Activated naive CD4-positive, alpha-beta T cell treated with anti-CD3 and anti-CD28 coated beads, Interleukin-2, amount 50 U/mL, for 24 hours (primary cell): ENCODE measurements at regions not wholly inside any gene's neighbourhood (a gene's known extent, or its start where the extent isn't known, plus 50 kb on each side); places are given as distances from the start of the nearest gene placed in this dataset.

Experiments used
- H3K27ac Mint-ChIP-seq: one replicate; pipeline ENCODE4 v1.8.0; 2021; ENCODE audit warnings: mild to moderate bottlenecking, mixed read lengths
- H3K27me3 Mint-ChIP-seq: one replicate; pipeline ENCODE4 v1.8.0; 2021; ENCODE audit warnings: mixed read lengths
- H3K36me3 Mint-ChIP-seq: one replicate; pipeline ENCODE4 v1.8.0; 2021; ENCODE audit warnings: mixed read lengths
- H3K4me1 Mint-ChIP-seq: one replicate; pipeline ENCODE4 v1.8.0; 2021; ENCODE audit warnings: mixed read lengths
- H3K4me3 Mint-ChIP-seq: one replicate; pipeline ENCODE4 v1.8.0; 2021; ENCODE audit warnings: mild to moderate bottlenecking, mixed read lengths
- H3K9me3 Mint-ChIP-seq: one replicate; pipeline ENCODE4 v1.8.0; 2021; ENCODE audit warnings: mixed read lengths

DNA sequence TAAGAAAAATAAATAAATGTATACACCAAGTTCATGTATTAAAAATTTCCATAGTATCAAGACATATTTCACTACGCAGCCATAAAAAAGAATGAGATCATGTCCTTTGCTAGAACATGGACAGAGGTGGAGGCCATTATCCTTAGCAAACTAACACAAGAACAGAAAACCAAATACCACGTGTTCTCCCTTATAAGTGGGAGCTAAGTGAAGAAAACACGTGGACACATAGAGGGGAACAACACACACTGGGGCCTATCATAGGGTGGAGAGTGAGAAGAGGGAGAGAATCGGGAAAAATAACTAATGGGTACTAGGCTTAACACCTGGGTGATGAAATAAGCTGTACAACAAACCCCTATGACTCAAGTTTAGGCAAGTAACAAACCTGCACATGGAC lies 552.4 kb upstream of the PBX1 start:
- Mint-ChIP-seq H3K9me3 (peaks cover 32% of the 10 kb centered on the region), H3K4me1 (no peaks in the 10 kb centered on the region), H3K4me3 (no peak overlapping the region), H3K36me3 (peaks cover 2% of the 10 kb centered on the region), H3K27ac (no peak overlapping the region), H3K27me3 (no peaks in the 10 kb centered on the region)

DNA sequence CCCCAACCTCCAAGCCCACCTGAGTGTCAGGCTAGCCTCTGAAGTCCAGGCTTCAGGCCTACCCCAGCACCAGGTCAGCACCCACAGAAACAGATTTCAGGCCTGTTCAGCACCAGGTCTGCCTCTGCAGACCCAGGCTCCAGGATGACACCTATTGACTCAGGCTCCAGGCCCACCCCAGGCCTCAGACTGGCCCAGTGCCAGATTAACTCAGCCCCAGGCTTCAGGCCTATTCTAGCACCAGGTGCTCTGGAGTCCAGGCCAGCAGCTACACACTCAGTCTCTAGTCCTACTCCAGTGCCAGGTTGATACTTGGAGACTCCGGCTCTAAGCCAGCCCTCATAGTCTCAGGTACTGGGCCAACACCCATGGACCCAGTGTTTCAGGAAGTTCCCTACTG lies 541.7 kb upstream of the PBX1 start:
- H3K27ac Mint-ChIP-seq, result no peak overlapping the region
- no peaks in the 10 kb centered on the region for H3K27me3 Mint-ChIP-seq
- peaks cover 14% of the 10 kb centered on the region for H3K9me3 Mint-ChIP-seq
- no peak overlapping the region for H3K4me3 Mint-ChIP-seq
- no peaks in the 10 kb centered on the region for H3K4me1 Mint-ChIP-seq
- peaks cover 2% of the 10 kb centered on the region for H3K36me3 Mint-ChIP-seq

DNA sequence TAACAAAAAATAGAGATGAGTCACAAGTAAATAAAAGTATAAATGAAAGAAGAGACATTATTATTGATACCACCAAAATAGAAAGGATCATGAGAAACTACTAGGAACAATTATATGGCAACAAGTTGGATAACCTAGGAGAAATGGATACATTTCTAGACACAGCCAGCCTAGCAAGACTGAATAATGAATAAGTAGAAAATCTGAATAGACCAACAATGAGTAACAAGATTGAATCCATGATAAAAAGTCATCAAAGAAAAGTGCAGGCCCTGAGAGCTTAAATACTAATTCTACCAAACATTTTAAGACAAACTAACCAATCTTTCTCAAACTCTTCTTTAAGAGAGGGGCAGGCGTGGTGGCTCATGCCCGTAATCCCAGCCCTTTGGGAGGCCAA lies 538.6 kb upstream of the PBX1 start:
- Mint-ChIP-seq H3K36me3 (peaks cover 2% of the 10 kb centered on the region), H3K4me1 (no peaks in the 10 kb centered on the region), H3K4me3 (no peak overlapping the region), H3K9me3 (peaks cover 15% of the 10 kb centered on the region), H3K27me3 (no peaks in the 10 kb centered on the region), H3K27ac (no peak overlapping the region)

DNA sequence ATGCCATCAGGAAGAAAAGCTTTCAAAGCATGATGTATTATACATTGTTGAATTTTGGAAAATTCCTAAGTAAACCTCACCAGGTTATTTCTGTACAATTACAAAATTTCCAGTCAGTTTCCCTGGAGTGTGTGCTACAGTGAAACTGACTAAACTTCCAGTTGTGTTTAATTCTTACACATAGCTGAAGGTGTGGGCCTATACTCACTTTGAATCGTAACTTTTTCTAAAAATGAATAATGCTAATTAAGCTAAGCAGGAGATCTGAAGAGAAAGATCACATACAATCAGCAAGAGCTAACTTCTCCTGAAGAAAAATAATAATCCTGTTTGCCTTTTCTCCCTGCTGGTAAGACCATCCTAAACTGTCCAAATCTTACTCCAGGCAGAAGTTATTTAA lies 537.2 kb upstream of the PBX1 start:
- Mint-ChIP-seq H3K27ac (no peak overlapping the region), H3K4me1 (no peaks in the 10 kb centered on the region), H3K27me3 (no peaks in the 10 kb centered on the region), H3K9me3 (peaks cover 24% of the 10 kb centered on the region), H3K4me3 (no peak overlapping the region), H3K36me3 (peaks cover 2% of the 10 kb centered on the region)

DNA sequence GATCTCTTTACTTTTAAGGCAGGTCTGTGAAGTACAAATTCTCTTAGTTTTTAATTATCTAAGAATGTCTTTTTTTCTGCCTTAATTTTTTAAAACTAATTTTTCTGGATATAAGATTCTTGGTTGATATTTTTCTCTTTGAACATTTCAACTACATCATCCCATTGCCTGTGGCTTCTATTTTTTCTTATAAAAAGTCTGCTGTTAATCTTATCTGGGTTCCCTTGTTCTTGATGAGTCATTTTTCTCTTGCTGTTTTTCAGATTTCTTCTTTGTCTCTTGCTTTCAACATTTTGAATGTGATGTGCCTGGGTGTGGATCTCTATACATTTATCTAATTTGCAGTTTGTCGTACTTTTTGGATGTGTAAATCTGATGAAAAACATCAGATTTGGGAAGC lies 525.2 kb upstream of the PBX1 start:
- Mint-ChIP-seq H3K4me3 (no peak overlapping the region), H3K27ac (no peak overlapping the region), H3K36me3 (no peaks in the 10 kb centered on the region), H3K9me3 (peaks cover 12% of the 10 kb centered on the region), H3K4me1 (no peaks in the 10 kb centered on the region), H3K27me3 (no peaks in the 10 kb centered on the region)

DNA sequence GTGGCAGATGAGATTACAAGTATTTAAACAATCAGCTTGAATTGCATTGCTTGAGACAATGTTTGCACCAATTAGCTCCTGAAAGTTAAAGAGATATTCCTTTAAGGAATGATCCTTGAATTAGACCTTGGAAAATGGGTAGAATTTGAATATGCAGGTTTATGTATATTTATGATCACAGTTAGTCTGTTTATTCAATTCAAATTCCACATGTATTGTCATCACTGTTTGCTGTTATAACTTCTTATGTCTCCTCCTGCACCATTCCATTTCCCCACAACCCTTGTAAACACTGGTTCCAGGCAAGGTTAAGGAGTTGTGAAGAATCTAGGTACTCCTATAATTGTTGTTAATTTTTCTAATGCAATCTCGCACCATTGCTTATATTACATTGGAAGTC lies 518.2 kb upstream of the PBX1 start:
- Mint-ChIP-seq H3K9me3 (peaks cover 5% of the 10 kb centered on the region), H3K27me3 (no peaks in the 10 kb centered on the region), H3K36me3 (no peaks in the 10 kb centered on the region), H3K4me1 (no peaks in the 10 kb centered on the region), H3K27ac (no peak overlapping the region), H3K4me3 (no peak overlapping the region)

DNA sequence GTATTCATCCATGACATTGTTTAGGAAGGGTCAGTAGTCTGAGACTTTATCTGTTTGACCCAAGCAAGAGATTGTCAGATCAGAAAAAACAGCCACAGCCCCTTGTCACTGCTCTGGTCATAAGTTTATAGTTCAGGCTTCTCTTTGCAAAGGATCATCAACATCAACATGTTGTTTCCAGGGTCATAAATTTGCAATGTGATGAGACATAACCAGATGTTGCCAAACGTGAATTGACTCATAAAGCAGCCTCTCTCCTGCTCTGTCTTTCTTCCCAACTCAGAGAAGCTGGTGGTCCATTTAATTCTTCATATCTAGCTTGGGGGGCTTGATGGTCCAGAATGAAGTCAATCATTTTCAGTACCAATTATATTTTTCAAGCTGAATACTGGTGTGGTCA lies 507.2 kb upstream of the PBX1 start:
- Mint-ChIP-seq H3K4me3 (no peak overlapping the region), H3K27me3 (no peaks in the 10 kb centered on the region), H3K9me3 (peaks cover 8% of the 10 kb centered on the region), H3K36me3 (no peaks in the 10 kb centered on the region), H3K27ac (no peak overlapping the region), H3K4me1 (no peaks in the 10 kb centered on the region)

DNA sequence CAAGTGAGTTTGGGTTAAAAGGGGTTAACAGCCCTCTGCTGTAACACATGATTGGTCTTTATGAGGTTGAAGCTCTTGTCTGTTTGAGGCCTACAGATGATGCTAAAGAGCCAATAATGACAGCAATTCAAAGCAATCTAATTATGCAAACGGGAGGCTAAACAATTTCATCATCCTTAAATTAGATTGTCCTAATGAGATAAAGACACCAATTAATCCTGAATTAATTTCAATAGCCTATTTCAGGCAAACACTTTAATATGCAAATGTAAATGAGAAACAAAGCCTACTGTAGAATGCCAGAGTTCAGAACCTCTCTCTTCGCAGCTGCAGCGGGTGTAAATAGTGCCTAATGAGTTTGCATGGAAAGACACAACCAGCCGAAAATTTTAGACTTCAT lies 504.7 kb upstream of the PBX1 start:
- H3K9me3 Mint-ChIP-seq, result peaks cover 8% of the 10 kb centered on the region
- H3K4me1 Mint-ChIP-seq, result no peaks in the 10 kb centered on the region
- H3K36me3 Mint-ChIP-seq, result no peaks in the 10 kb centered on the region

DNA sequence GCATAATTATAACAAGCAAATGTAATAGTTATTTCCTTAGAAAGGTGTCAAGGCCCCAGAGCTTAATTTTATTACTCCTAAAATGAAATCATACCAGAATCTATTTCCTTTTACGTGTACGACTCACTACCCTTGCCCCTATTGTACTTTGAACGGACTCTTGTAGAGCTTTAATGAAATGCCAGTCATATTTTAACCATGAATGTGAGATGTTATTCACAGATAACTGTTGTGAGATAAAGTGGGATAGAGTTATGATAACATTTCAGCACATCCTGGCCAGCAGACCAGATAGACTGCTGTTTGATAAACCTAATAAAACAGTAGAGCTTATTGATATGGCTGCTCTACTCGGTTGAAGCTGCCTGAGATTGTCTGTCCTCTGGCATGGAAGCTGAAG lies 500.8 kb upstream of the PBX1 start:
- H3K4me1 Mint-ChIP-seq, result no peaks in the 10 kb centered on the region
- H3K4me3 Mint-ChIP-seq, result no peak overlapping the region

More for the DNA sequence above, 504.7 kb upstream of the PBX1 start:
- H3K27ac Mint-ChIP-seq, result no peak overlapping the region
- H3K27me3 Mint-ChIP-seq, result no peaks in the 10 kb centered on the region
- H3K4me3 Mint-ChIP-seq, result no peak overlapping the region

DNA sequence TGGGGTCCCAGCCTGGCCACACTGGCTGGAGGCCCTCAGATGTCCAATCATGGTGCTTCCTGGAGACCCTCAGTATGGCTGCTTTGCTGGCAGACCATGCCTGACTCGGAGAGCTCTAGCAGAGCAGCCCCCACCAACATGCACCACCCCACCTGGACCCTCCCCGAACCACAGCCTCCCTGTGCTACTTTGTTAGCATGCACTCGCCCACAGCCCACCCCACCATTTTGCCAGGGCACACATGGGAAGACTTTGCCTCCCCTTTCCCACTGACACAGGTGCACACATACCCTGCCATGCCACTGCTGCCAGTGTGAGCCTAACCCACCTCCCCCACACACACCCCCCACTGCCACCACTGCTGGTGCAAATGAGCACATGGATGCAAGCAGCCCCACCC lies 497.5 kb upstream of the PBX1 start:
- H3K27me3 Mint-ChIP-seq, result no peaks in the 10 kb centered on the region
- H3K4me3 Mint-ChIP-seq, result no peak overlapping the region
- no peaks in the 10 kb centered on the region for H3K36me3 Mint-ChIP-seq
- H3K27ac Mint-ChIP-seq, result no peak overlapping the region
- no peaks in the 10 kb centered on the region for H3K4me1 Mint-ChIP-seq
- H3K9me3 Mint-ChIP-seq, result peaks cover 6% of the 10 kb centered on the region

More for the DNA sequence above, 500.8 kb upstream of the PBX1 start:
- H3K27ac Mint-ChIP-seq, result no peak overlapping the region
- no peaks in the 10 kb centered on the region for H3K36me3 Mint-ChIP-seq
- H3K9me3 Mint-ChIP-seq, result peaks cover 14% of the 10 kb centered on the region
- H3K27me3 Mint-ChIP-seq, result no peaks in the 10 kb centered on the region

DNA sequence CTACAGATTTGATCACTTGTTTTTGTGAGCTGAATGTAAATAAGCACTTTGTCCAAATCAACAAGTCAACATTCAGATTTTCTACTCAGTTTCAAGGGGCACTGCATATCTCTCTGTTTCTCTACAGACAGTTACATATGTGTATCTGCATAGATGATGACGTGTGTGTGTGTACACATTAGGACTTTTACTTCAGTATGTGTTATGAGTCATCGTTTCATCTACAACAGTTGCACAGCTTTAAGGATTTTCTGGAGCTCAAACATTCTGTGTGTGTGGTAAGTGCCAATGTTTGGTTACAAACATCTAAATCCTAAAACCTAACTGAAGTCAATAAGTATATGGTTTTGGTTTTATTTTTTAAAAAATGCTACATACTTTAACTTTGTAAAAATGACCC lies 494.5 kb upstream of the PBX1 start:
- no peak overlapping the region for H3K4me3 Mint-ChIP-seq
- no peaks in the 10 kb centered on the region for H3K36me3 Mint-ChIP-seq

DNA sequence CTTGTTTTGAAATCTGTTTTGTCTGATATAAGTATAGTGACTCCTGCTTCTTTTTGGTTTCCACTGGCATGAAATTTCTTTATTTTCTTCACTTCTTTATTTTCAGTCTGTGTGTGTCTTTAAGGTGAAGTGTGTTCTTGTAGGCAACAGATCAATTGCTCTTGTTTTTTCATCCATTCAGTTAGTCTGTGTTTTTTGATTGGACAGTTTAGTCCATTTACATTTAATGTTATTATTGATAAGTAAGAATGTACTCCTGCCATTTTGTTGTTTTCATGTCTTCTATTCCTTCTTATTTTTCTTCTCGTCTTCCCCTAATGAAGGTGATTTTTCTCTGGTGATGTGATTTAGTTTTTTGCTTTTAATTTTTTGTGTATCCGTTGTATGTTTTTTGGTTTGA lies 487.7 kb upstream of the PBX1 start:
- Mint-ChIP-seq H3K36me3 (peaks cover 1% of the 10 kb centered on the region), H3K27ac (no peak overlapping the region), H3K27me3 (no peaks in the 10 kb centered on the region), H3K9me3 (peaks cover 44% of the 10 kb centered on the region), H3K4me3 (no peak overlapping the region), H3K4me1 (no peaks in the 10 kb centered on the region)

More for the DNA sequence above, 494.5 kb upstream of the PBX1 start:
- Mint-ChIP-seq H3K27ac (no peak overlapping the region), H3K27me3 (no peaks in the 10 kb centered on the region), H3K4me1 (no peaks in the 10 kb centered on the region), H3K9me3 (peaks cover 16% of the 10 kb centered on the region)

DNA sequence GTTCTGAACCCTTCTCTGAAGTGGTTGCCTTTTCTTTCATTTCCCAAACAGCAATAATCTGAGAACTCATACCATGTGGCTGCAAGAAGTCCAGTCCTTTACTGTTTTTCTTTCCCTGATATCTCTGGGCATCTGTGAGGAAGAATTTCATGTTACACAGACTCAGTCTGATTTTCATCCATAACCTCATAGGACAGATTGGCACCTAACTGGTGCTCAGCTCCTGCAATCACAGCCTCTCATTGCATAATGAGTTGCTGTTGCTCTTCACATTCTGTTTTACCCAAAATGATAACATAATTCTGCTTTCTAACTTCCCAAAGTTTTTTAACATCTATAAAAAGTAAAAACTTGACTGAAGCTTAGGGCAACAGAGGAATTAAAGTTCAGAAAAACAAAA lies 472.2 kb upstream of the PBX1 start:
- H3K36me3 Mint-ChIP-seq, result no peaks in the 10 kb centered on the region
- no peaks in the 10 kb centered on the region for H3K27me3 Mint-ChIP-seq
- peaks cover 23% of the 10 kb centered on the region for H3K9me3 Mint-ChIP-seq
- H3K4me1 Mint-ChIP-seq, result no peaks in the 10 kb centered on the region
- H3K4me3 Mint-ChIP-seq, result no peak overlapping the region
- H3K27ac Mint-ChIP-seq, result no peak overlapping the region

DNA sequence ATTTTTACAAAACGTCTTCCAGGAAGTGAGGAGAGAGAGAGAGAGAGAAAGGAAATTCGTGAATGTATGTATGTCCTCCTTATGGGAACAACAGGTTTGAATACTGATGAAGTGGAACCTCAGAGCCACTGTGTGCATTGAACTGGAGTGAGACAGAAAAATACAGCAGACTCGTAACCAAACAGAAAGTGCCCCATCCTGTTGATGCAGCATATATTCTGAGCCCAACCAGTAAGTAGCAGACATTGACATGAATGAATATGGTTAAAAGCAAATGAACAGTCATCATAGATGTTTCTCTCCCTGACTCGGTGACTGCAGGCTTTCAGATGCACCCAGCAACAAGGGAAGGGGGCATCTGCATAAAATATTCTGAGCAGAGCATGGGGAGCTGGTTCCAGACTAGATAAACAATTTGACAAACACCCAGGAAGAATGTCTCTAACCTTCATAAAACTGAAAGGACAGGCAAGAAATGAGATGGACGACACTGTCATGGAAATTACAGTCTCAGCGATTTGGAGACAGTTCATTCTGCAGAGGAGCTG lies 471.0 kb upstream of the PBX1 start:
- Mint-ChIP-seq H3K4me3 (no peak overlapping the region), H3K27ac (no peak overlapping the region), H3K9me3 (peaks cover 23% of the 10 kb centered on the region)

DNA sequence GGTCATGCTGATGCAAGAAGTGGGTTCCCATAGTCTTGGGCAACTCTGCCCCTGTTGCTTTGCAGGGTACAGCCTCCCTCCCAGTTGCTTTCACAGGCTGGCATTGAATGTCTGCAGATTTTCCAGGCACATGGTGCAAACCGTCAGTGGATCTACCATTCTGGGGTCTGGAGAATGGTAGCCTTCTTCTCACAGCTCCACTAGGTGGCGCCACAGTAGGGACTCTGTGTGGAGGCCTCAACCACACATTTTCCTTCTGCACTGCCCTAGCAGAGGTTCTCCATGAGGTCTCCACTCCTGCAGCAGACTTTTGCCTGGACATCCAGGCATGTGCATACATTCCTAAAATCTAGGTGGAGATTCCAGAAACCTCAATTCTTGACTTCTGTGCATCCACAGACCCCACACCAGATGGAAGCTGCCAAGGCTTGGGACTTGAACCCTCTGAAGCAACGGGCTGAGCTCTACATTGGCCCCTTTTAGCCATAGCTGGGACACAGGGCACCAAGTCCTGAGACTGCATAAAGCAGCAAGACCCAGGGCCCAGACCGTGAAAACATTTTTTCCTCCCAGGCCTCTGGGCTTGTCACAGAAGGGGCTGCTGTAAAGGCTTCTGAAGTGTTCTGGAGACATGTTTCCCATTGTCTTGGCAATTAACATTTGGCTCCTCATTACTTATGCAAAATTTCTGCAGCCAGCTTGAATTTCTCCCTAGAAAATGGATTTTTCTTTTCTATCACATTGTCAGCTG lies 466.2 kb upstream of the PBX1 start:
- Mint-ChIP-seq H3K4me1 (no peaks in the 10 kb centered on the region), H3K4me3 (no peak overlapping the region), H3K9me3 (peaks cover 19% of the 10 kb centered on the region), H3K36me3 (no peaks in the 10 kb centered on the region), H3K27me3 (no peaks in the 10 kb centered on the region), H3K27ac (no peak overlapping the region)

More for the DNA sequence above, 471.0 kb upstream of the PBX1 start:
- no peaks in the 10 kb centered on the region for H3K27me3 Mint-ChIP-seq
- no peaks in the 10 kb centered on the region for H3K36me3 Mint-ChIP-seq
- H3K4me1 Mint-ChIP-seq, result no peaks in the 10 kb centered on the region

DNA sequence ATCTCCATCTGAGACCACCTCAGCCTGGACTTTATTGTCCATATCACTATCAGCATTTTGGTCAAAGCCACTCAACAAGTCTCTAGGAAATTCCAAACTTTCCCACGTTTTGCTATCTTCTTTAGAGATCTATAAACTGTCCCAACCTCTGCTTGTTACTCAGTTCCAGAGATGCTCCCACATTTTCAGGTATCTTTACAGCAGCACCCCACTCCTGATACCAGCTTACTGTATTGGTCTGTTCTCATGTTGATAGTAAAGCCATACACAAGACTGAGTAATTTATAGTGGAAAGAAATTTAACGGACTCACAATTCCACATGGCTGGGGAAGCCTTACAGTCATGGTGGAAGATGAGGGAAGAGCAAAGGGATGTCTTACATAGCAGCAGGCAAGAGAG lies 465.4 kb upstream of the PBX1 start:
- Mint-ChIP-seq H3K27me3 (no peaks in the 10 kb centered on the region), H3K9me3 (peaks cover 12% of the 10 kb centered on the region), H3K4me1 (no peaks in the 10 kb centered on the region), H3K4me3 (no peak overlapping the region), H3K27ac (no peak overlapping the region), H3K36me3 (no peaks in the 10 kb centered on the region)

DNA sequence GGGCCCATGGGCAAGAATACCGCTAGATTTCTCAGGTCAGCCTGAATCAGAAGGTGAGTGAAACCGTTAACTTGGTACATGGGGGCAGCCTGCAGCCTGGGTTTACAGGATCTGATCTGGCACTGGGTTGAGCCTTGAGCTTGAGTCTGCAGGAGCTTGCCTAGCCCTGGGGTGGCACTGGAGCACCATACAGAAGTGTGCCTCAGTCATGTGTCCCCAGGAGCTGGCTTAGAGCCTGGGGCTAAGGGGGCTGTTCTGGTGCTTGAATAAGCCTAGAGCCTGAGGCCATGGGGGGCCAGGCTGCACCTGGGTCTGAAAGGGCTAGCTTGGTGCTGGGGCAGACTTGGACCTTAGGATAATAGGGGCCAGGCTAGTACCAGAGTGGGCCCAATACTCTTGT lies 457.2 kb upstream of the PBX1 start:
- Mint-ChIP-seq H3K4me3 (no peak overlapping the region), H3K9me3 (peaks cover 7% of the 10 kb centered on the region), H3K4me1 (no peaks in the 10 kb centered on the region), H3K27ac (no peak overlapping the region), H3K36me3 (no peaks in the 10 kb centered on the region), H3K27me3 (no peaks in the 10 kb centered on the region)
